ENCODE measurements at regions not wholly inside any gene's neighbourhood (a gene's known extent, or its start where the extent isn't known, plus 50 kb on each side); places are given as distances from the start of the nearest gene placed in this dataset.

DNA sequence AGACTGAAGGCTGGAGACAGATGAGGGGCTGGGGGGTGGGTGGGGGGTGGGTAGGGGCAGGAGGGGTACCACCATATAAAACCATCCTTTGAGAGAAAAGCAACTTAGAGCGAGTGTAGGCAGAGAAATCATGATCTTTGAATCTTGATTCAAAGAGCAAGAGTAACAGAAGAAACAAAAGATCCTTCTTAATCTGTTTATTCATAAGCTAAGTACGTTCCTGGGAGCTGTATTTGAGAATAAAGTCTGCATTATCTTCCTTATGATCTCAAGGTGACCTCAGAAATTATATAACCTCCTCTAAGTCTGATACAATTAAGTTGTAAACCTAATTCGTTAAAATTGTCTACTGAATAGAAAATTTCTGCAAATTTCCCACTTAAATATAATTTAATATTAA, 558.8 kb downstream of the NR2F1-AS1 start:
- TF ChIP-seq, protein P1, sequence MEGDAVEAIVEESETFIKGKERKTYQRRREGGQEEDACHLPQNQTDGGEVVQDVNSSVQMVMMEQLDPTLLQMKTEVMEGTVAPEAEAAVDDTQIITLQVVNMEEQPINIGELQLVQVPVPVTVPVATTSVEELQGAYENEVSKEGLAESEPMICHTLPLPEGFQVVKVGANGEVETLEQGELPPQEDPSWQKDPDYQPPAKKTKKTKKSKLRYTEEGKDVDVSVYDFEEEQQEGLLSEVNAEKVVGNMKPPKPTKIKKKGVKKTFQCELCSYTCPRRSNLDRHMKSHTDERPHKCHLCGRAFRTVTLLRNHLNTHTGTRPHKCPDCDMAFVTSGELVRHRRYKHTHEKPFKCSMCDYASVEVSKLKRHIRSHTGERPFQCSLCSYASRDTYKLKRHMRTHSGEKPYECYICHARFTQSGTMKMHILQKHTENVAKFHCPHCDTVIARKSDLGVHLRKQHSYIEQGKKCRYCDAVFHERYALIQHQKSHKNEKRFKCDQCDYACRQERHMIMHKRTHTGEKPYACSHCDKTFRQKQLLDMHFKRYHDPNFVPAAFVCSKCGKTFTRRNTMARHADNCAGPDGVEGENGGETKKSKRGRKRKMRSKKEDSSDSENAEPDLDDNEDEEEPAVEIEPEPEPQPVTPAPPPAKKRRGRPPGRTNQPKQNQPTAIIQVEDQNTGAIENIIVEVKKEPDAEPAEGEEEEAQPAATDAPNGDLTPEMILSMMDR (IDR thresholded peaks at IDR 0.05; ENCODE audit: low read depth, low read length) = no peak
- no peak overlapping the region for H3K4me3 ChIP-seq (ENCODE audit: low read depth, low read length)

DNA sequence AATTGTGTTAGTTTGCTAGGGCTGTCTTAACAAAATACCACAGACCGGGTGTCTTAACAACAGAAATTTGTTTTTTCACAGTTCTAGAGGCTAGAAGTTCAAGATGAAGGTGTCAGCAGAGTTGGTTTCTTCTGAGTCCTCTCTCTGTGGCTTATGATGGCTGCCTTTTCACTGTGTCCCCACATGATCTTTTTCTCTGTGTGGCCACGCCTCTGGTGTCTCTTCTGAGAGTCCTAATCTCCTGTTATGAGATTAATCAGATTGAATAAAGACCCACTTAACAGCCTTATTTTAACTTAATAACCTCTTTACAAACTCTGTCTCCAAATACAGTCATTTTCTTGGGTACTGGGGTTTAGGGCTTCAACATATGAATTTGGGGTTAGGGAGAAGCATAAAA, 561.1 kb downstream of the NR2F1-AS1 start:
- H3K4me3 ChIP-seq (ENCODE audit: low read depth, low read length) = no peak overlapping the region
- TF ChIP-seq, protein P1 (IDR thresholded peaks at IDR 0.05; ENCODE audit: low read depth, low read length) = no peak

DNA sequence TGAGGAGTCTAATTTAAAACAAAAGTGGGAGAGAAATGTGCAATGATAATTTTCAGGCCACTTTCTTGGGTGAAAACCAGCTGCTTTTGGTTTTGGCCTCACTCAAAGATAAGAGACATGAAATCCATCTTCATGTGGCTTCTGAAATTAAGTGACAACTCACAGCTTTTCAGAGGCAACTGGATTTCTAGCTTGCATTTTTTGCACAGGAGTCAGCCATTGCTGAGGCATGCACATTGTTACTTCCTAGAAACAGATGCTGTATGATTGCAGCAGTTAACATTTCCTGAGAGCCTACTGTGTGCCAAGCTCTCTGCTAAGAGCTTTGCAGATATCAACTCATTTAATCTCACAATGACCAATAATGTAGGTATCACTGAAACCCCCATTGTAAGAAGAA, 562.6 kb downstream of the NR2F1-AS1 start:
- TF ChIP-seq, protein P1 (IDR thresholded peaks at IDR 0.05; ENCODE audit: low read depth, low read length) = no peak
- H3K4me3 ChIP-seq (ENCODE audit: low read depth, low read length) = no peak overlapping the region

GRCh38 chr5:93017849-93018248, 563.2 kb downstream of the NR2F1-AS1 start:
- H3K4me3 ChIP-seq (ENCODE audit: low read depth, low read length) = no peak overlapping the region
- TF ChIP-seq, protein P1 (IDR thresholded peaks at IDR 0.05; ENCODE audit: low read depth, low read length) = no peak

GRCh38 chr5:93017376-93017775, 563.6 kb downstream of the NR2F1-AS1 start:
- no peak overlapping the region for H3K4me3 ChIP-seq (ENCODE audit: low read depth, low read length)
- TF ChIP-seq, protein P1 (IDR thresholded peaks at IDR 0.05; ENCODE audit: low read depth, low read length) = no peak

DNA sequence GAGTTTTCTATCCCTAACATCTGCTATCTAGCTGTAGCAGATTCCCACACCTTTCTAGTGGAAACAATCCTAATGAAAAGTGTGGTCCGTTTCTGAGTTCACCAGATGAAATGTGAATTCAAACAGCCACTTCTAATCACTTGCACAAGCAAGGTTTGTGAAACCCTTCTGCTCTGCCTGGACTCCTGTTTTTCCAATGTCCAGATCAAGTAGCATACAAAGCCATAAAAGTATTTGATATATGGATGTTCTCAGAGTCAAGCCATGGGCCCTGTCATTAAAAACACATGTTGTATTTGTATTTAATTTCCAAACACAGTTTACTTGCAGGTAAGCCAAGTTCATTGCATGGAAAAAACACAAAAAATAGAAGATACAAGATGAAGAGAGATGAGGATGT, 570.4 kb downstream of the NR2F1-AS1 start:
- TF ChIP-seq, protein P1 (IDR thresholded peaks at IDR 0.05; ENCODE audit: low read depth, low read length) = no peak
- H3K4me3 ChIP-seq (ENCODE audit: low read depth, low read length) = no peak overlapping the region

DNA sequence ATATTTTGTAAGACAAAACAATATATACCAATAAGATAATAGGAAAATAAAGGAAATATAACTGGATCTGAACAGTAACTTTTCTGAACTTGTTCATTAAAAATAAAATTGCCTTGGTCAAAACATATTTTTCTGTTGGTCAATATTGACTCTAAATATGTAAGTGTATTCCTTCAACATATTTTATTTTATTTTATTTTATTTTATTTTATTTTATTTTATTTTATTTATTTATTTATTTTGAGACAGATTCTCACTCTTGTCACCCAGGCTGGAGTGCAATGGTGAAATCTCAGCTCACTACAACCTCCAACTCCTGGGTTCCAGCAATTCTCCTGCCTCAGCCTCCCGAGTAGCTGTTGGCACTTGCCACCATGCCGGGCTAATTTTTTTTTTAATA, 571.0 kb downstream of the NR2F1-AS1 start:
- no peak overlapping the region for H3K4me3 ChIP-seq (ENCODE audit: low read depth, low read length)
- TF ChIP-seq, protein P1 (IDR thresholded peaks at IDR 0.05; ENCODE audit: low read depth, low read length) = no peak

All from WI38 (cell line).